GM12864 (cell line): ENCODE measurements at regions not wholly inside any gene's neighbourhood (a gene's known extent, or its start where the extent isn't known, plus 50 kb on each side); places are given as distances from the start of the nearest gene placed in this dataset.

ENCODE experiments used
- DNase-seq: peaks from one replicate; pipeline ENCODE4 v3.0.0-alpha.2; 2011; ENCODE audit warnings: low read depth
- H3K4me3 ChIP-seq: 2 replicates; pipeline ENCODE4 v1.5.1; 2011; ENCODE audit warnings: mild to moderate bottlenecking, low read depth, low read length, control low read depth
- CTCF ChIP-seq: IDR thresholded peaks from 2 replicates; pipeline ENCODE4 v1.5.1; 2011; ENCODE audit warnings: low read depth, mild to moderate bottlenecking, moderate library complexity, low read length, control low read depth, inconsistent platforms; ENCODE audit errors: missing control alignments

GRCh38 chr4:57265831-57266582 lies 155.8 kb upstream of the IGFBP7 start:
- no peak for TF ChIP-seq CTCF
- no peak for DNase-seq
- no peak overlapping the region for H3K4me3 ChIP-seq

- TF ChIP-seq CTCF = no peak
- DNase-seq = no peak
Observed at GRCh38 chr4:57254754-57255153, 144.6 kb upstream of the IGFBP7 start.

GRCh38 chr4:57249083-57249482 lies 138.9 kb upstream of the IGFBP7 start:
- TF ChIP-seq CTCF = no peak
- no peak for DNase-seq
- H3K4me3 ChIP-seq = no peak overlapping the region

More at GRCh38 chr4:57254754-57255153, 144.6 kb upstream of the IGFBP7 start:
- no peak overlapping the region for H3K4me3 ChIP-seq

GRCh38 chr4:57243076-57243475 lies 132.9 kb upstream of the IGFBP7 start:
- TF ChIP-seq CTCF = no peak
- no peak for DNase-seq
- H3K4me3 ChIP-seq = no peak overlapping the region

GRCh38 chr4:57234252-57234775 lies 124.1 kb upstream of the IGFBP7 start:
- no peak overlapping the region for H3K4me3 ChIP-seq
- DNase-seq = no peak
- TF ChIP-seq CTCF = no peak

- no peak for TF ChIP-seq CTCF
- H3K4me3 ChIP-seq = no peak overlapping the region
Observed at GRCh38 chr4:57233386-57233785, 123.2 kb upstream of the IGFBP7 start.

GRCh38 chr4:57231781-57232180 lies 121.6 kb upstream of the IGFBP7 start:
- no peak overlapping the region for H3K4me3 ChIP-seq
- TF ChIP-seq CTCF = no peak
- no peak for DNase-seq

More at GRCh38 chr4:57233386-57233785, 123.2 kb upstream of the IGFBP7 start:
- no peak for DNase-seq
